Activated T-helper 2 cell treated with anti-CD3 and anti-CD28 coated beads, Interferon-gamma antibody, Interleukin-2, Interleukin-4, amounts not matched to agents 10 μg/mL and 5 μg/mL and 100 μg/mL, durations not matched to agents 14 hours and 24 hours and 36 hours (primary cell): ENCODE measurements at regions not wholly inside any gene's neighbourhood (a gene's known extent, or its start where the extent isn't known, plus 50 kb on each side); places are given as distances from the start of the nearest gene placed in this dataset.

Experiments
- DNase-seq: peaks from one replicate; pipeline ENCODE4 v3.0.0; 2021; ENCODE audit warnings: low spot score
- H3K27ac Mint-ChIP-seq: one replicate; pipeline ENCODE4 v1.8.0; 2021; ENCODE audit warnings: mixed read lengths
- H3K27me3 Mint-ChIP-seq: one replicate; pipeline ENCODE4 v1.8.0; 2021; ENCODE audit warnings: low read depth, mixed read lengths
- H3K36me3 Mint-ChIP-seq: one replicate; pipeline ENCODE4 v1.8.0; 2021; ENCODE audit warnings: low read depth, mixed read lengths
- H3K4me1 Mint-ChIP-seq: one replicate; pipeline ENCODE4 v1.8.0; 2021; ENCODE audit warnings: low read depth, mixed read lengths
- H3K4me3 Mint-ChIP-seq: one replicate; pipeline ENCODE4 v1.8.0; 2021; ENCODE audit warnings: low read depth, mild to moderate bottlenecking, moderate library complexity, mixed read lengths
- H3K9me3 Mint-ChIP-seq: one replicate; pipeline ENCODE4 v1.8.0; 2021; ENCODE audit warnings: mixed read lengths
- intact Hi-C: fragments of 100-400 bp; cut with micrococcal nuclease; formaldehyde crosslinking; loops from one replicate; pipeline ENCODE4 v1.15.1; 2023

- H3K27me3 Mint-ChIP-seq, result no peaks in the 10 kb centered on the region
- H3K27ac Mint-ChIP-seq, result no peak overlapping the region
Measured at GRCh38 chr3:190252080-190252479, 70.2 kb downstream of the CLDN1 start.

GRCh38 chr3:190249414-190249813 lies 72.8 kb downstream of the CLDN1 start:
- no peak overlapping the region for H3K4me3 Mint-ChIP-seq
- H3K4me1 Mint-ChIP-seq, result no peaks in the 10 kb centered on the region
- no peak for DNase-seq
- intact Hi-C loops, result no loop called here
- no peak overlapping the region for H3K27ac Mint-ChIP-seq
- H3K36me3 Mint-ChIP-seq, result no peaks in the 10 kb centered on the region
- H3K27me3 Mint-ChIP-seq, result no peaks in the 10 kb centered on the region
- peaks cover 18% of the 10 kb centered on the region for H3K9me3 Mint-ChIP-seq

More at GRCh38 chr3:190252080-190252479, 70.2 kb downstream of the CLDN1 start:
- no peaks in the 10 kb centered on the region for H3K9me3 Mint-ChIP-seq
- no peak overlapping the region for H3K4me3 Mint-ChIP-seq
- no peaks in the 10 kb centered on the region for H3K4me1 Mint-ChIP-seq
- DNase-seq, result no peak
- intact Hi-C loops, result no loop called here
- no peaks in the 10 kb centered on the region for H3K36me3 Mint-ChIP-seq

GRCh38 chr3:190242147-190242546 lies 80.1 kb downstream of the CLDN1 start:
- H3K4me3 Mint-ChIP-seq, result no peak overlapping the region
- no peak for DNase-seq
- H3K27me3 Mint-ChIP-seq, result no peaks in the 10 kb centered on the region
- H3K27ac Mint-ChIP-seq, result no peak overlapping the region
- intact Hi-C loops, result no loop called here
- H3K9me3 Mint-ChIP-seq, result peaks cover 38% of the 10 kb centered on the region
- no peaks in the 10 kb centered on the region for H3K36me3 Mint-ChIP-seq
- no peaks in the 10 kb centered on the region for H3K4me1 Mint-ChIP-seq

- H3K27me3 Mint-ChIP-seq, result peaks cover 2% of the 10 kb centered on the region
- intact Hi-C loops, result no loop called here
- no peak overlapping the region for H3K4me3 Mint-ChIP-seq
- peaks cover 20% of the 10 kb centered on the region for H3K9me3 Mint-ChIP-seq
- no peaks in the 10 kb centered on the region for H3K4me1 Mint-ChIP-seq
- no peak for DNase-seq
- H3K36me3 Mint-ChIP-seq, result no peaks in the 10 kb centered on the region
- no peak overlapping the region for H3K27ac Mint-ChIP-seq
Measured at GRCh38 chr3:190239325-190239724, 82.9 kb downstream of the CLDN1 start.

GRCh38 chr3:190238871-190239270 lies 83.4 kb downstream of the CLDN1 start:
- Mint-ChIP-seq H3K36me3 (no peaks in the 10 kb centered on the region), H3K27ac (no peak overlapping the region), H3K27me3 (peaks cover 2% of the 10 kb centered on the region), H3K4me3 (no peak overlapping the region), H3K9me3 (peaks cover 20% of the 10 kb centered on the region), H3K4me1 (no peaks in the 10 kb centered on the region)
- intact Hi-C loops, result no loop called here
- no peak for DNase-seq

GRCh38 chr3:190234621-190235020 lies 87.6 kb downstream of the CLDN1 start:
- no peaks in the 10 kb centered on the region for H3K36me3 Mint-ChIP-seq
- intact Hi-C loops, result no loop called here
- peaks cover 2% of the 10 kb centered on the region for H3K27me3 Mint-ChIP-seq
- peaks cover 1% of the 10 kb centered on the region for H3K9me3 Mint-ChIP-seq
- no peak overlapping the region for H3K4me3 Mint-ChIP-seq
- peaks cover 5% of the 10 kb centered on the region for H3K4me1 Mint-ChIP-seq
- no peak for DNase-seq
- H3K27ac Mint-ChIP-seq, result no peak overlapping the region

GRCh38 chr3:190229632-190230424 lies 92.4 kb downstream of the CLDN1 start:
- Mint-ChIP-seq H3K9me3 (no peaks in the 10 kb centered on the region), H3K4me1 (peaks cover 5% of the 10 kb centered on the region), H3K36me3 (no peaks in the 10 kb centered on the region), H3K27me3 (peaks cover 4% of the 10 kb centered on the region), H3K4me3 (no peak overlapping the region), H3K27ac (no peak overlapping the region)
- no peak for DNase-seq
- intact Hi-C loops, result loop anchor here (5.0 kb wide), 1 partner anchor 77 kb away; no protein-coding TSS in a partner anchor

- Mint-ChIP-seq H3K9me3 (no peaks in the 10 kb centered on the region), H3K4me3 (no peak overlapping the region), H3K27me3 (peaks cover 4% of the 10 kb centered on the region), H3K36me3 (no peaks in the 10 kb centered on the region), H3K4me1 (peaks cover 5% of the 10 kb centered on the region), H3K27ac (no peak overlapping the region)
- intact Hi-C loops, result loop anchor here (2.0 to 5.0 kb wide), 2 partner anchors 80 to 158 kb away; no protein-coding TSS in a partner anchor
- DNase-seq, result no peak
Measured at GRCh38 chr3:190227064-190227463, 95.2 kb downstream of the CLDN1 start.

GRCh38 chr3:190224863-190225692 lies 97.2 kb downstream of the CLDN1 start:
- no peaks in the 10 kb centered on the region for H3K36me3 Mint-ChIP-seq
- H3K4me1 Mint-ChIP-seq, result peaks cover 4% of the 10 kb centered on the region
- H3K27ac Mint-ChIP-seq, result no peak overlapping the region
- DNase-seq, result no peak
- peaks cover 4% of the 10 kb centered on the region for H3K27me3 Mint-ChIP-seq
- H3K4me3 Mint-ChIP-seq, result no peak overlapping the region
- H3K9me3 Mint-ChIP-seq, result peaks cover 4% of the 10 kb centered on the region
- intact Hi-C loops, result loop anchor here (1.0 to 5.0 kb wide), 3 partner anchors 82 to 199 kb away; partner anchors contain the start of gene CLDN1

GRCh38 chr3:190224456-190224855 lies 97.8 kb downstream of the CLDN1 start:
- Mint-ChIP-seq H3K9me3 (peaks cover 4% of the 10 kb centered on the region), H3K4me3 (no peak overlapping the region)

GRCh38 chr3:190222916-190223315 lies 99.3 kb downstream of the CLDN1 start:
- DNase-seq, result no peak
- H3K4me3 Mint-ChIP-seq, result no peak overlapping the region
- no peaks in the 10 kb centered on the region for H3K4me1 Mint-ChIP-seq
- no peaks in the 10 kb centered on the region for H3K36me3 Mint-ChIP-seq
- H3K27me3 Mint-ChIP-seq, result peaks cover under 1% of the 10 kb centered on the region
- intact Hi-C loops, result no loop called here
- peaks cover 4% of the 10 kb centered on the region for H3K9me3 Mint-ChIP-seq
- H3K27ac Mint-ChIP-seq, result no peak overlapping the region

More at GRCh38 chr3:190224456-190224855, 97.8 kb downstream of the CLDN1 start:
- Mint-ChIP-seq H3K27me3 (peaks cover 4% of the 10 kb centered on the region), H3K36me3 (no peaks in the 10 kb centered on the region), H3K27ac (no peak overlapping the region), H3K4me1 (no peaks in the 10 kb centered on the region)
- intact Hi-C loops, result loop anchor here (2.0 kb wide), 1 partner anchor 98 kb away; the partner anchor contains the start of gene CLDN1
- no peak for DNase-seq

- H3K27me3 Mint-ChIP-seq, result no peaks in the 10 kb centered on the region
- no peak overlapping the region for H3K27ac Mint-ChIP-seq
- intact Hi-C loops, result no loop called here
Measured at GRCh38 chr3:190222360-190222759, 99.9 kb downstream of the CLDN1 start.

GRCh38 chr3:190220362-190220761 lies 99.7 kb upstream of the P3H2 start:
- Mint-ChIP-seq H3K27ac (no peak overlapping the region), H3K9me3 (peaks cover 4% of the 10 kb centered on the region), H3K4me1 (no peaks in the 10 kb centered on the region), H3K27me3 (no peaks in the 10 kb centered on the region), H3K36me3 (no peaks in the 10 kb centered on the region), H3K4me3 (no peak overlapping the region)
- no peak for DNase-seq
- intact Hi-C loops, result no loop called here

More at GRCh38 chr3:190222360-190222759, 99.9 kb downstream of the CLDN1 start:
- H3K36me3 Mint-ChIP-seq, result no peaks in the 10 kb centered on the region
- H3K9me3 Mint-ChIP-seq, result peaks cover 4% of the 10 kb centered on the region
- no peak for DNase-seq
- H3K4me1 Mint-ChIP-seq, result no peaks in the 10 kb centered on the region
- H3K4me3 Mint-ChIP-seq, result no peak overlapping the region
